Hematopoietic multipotent progenitor cell (in vitro differentiated cells): ENCODE measurements at regions not wholly inside any gene's neighbourhood (a gene's known extent, or its start where the extent isn't known, plus 50 kb on each side); places are given as distances from the start of the nearest gene placed in this dataset.

Experiments used
- DNase-seq, 3 donors: peaks; one replicate each; pipeline ENCODE4 v3.0.0-alpha.2; 2011 to 2015; ENCODE audit warnings: low read depth in 2 of 3, low spot score in 2 of 3

GRCh38 chr7:159269745-159270144 lies 125.1 kb upstream of the VIPR2 start:
- DNase-seq: no peak

GRCh38 chr7:159263430-159263829 lies 118.8 kb upstream of the VIPR2 start:
- DNase-seq: no peak

GRCh38 chr7:159253657-159254056 lies 109.0 kb upstream of the VIPR2 start:
- no peak for DNase-seq

GRCh38 chr7:159250471-159250870 lies 105.8 kb upstream of the VIPR2 start:
- no peak for DNase-seq

- DNase-seq: no peak
These were observed 105.0 kb upstream of the VIPR2 start for GRCh38 chr7:159249671-159250070.

GRCh38 chr7:159247910-159248309 lies 103.2 kb upstream of the VIPR2 start:
- no peak for DNase-seq

- no peak for DNase-seq
These were observed 102.2 kb upstream of the VIPR2 start for GRCh38 chr7:159246702-159247480.

GRCh38 chr7:159240962-159241361 lies 96.3 kb upstream of the VIPR2 start:
- no peak for DNase-seq

GRCh38 chr7:159239028-159239427 lies 94.4 kb upstream of the VIPR2 start:
- DNase-seq: no peak

- no peak for DNase-seq
These were observed 93.9 kb upstream of the VIPR2 start for GRCh38 chr7:159238541-159238940.

GRCh38 chr7:159237022-159237653 lies 92.5 kb upstream of the VIPR2 start:
- no peak for DNase-seq

- DNase-seq: no peak
These were observed 86.3 kb upstream of the VIPR2 start for GRCh38 chr7:159231017-159231416.

GRCh38 chr7:159229683-159230475 lies 85.2 kb upstream of the VIPR2 start:
- no peak for DNase-seq

- DNase-seq: no peak
These were observed 82.8 kb upstream of the VIPR2 start for GRCh38 chr7:159227433-159227832.

- DNase-seq: no peak
These were observed 81.5 kb upstream of the VIPR2 start for GRCh38 chr7:159226011-159226702.

- no peak for DNase-seq
These were observed 73.9 kb upstream of the VIPR2 start for GRCh38 chr7:159218607-159219006.

GRCh38 chr7:159218170-159218569 lies 73.5 kb upstream of the VIPR2 start:
- no peak for DNase-seq

- DNase-seq: no peak
These were observed 70.4 kb upstream of the VIPR2 start for GRCh38 chr7:159215076-159215475.

GRCh38 chr7:159213253-159213652 lies 68.6 kb upstream of the VIPR2 start:
- no peak for DNase-seq

- DNase-seq: no peak
These were observed 67.6 kb upstream of the VIPR2 start for GRCh38 chr7:159212226-159212625.

- no peak for DNase-seq
These were observed 67.0 kb upstream of the VIPR2 start for GRCh38 chr7:159211540-159212182.
